Prostate gland (tissue), 2 donors: ENCODE measurements at regions not wholly inside any gene's neighbourhood (a gene's known extent, or its start where the extent isn't known, plus 50 kb on each side); places are given as distances from the start of the nearest gene placed in this dataset.

Source experiments
- DNase-seq: peaks from one replicate; pipeline ENCODE4 v3.0.0-alpha.2; 2019; ENCODE audit warnings: low spot score
- H3K27ac ChIP-seq, 2 donors: fragments of 200-600 bp; sonication (generic); 2 replicates each; pipeline ENCODE4 v1.5.1; 2017 to 2019
- H3K27me3 ChIP-seq: fragments of 200-600 bp; sonication (generic); replicated peaks from 2 replicates; pipeline ENCODE4 v1.5.1; 2019; ENCODE audit not compliant: insufficient read depth
- H3K36me3 ChIP-seq, 2 donors: fragments of 200-600 bp; sonication (generic); 1 replicate in 1 of 2; 2 replicates in 1 of 2; pipeline versions ENCODE4 v1.5.1 to v1.8.1; 2017 to 2019
- H3K4me1 ChIP-seq: fragments of 200-600 bp; sonication (generic); replicated peaks from 2 replicates; pipeline ENCODE4 v1.5.1; 2019
- H3K4me3 ChIP-seq, 2 donors: fragments of 200-600 bp; sonication (generic); 2 replicates each; pipeline ENCODE4 v1.5.1; 2017 to 2019
- H3K9me3 ChIP-seq: fragments of 200-600 bp; sonication (generic); 2 replicates; pipeline ENCODE4 v1.5.1; 2017
- CTCF ChIP-seq, 4 experiments: fragments of 200-600 bp in 2 of 4; fragments of 450-650 bp in 2 of 4; sonication (generic) in 2 of 4; IDR thresholded peaks; 1 replicate in 3 of 4; 2 replicates in 1 of 4; pipeline ENCODE4 v1.5.1; 2016 to 2019; ENCODE audit warnings: antibody characterized with exemption in 4 of 4, mild to moderate bottlenecking in 2 of 4, moderate library complexity in 2 of 4
- POLR2A ChIP-seq: fragments of 450-650 bp; IDR thresholded peaks from one replicate; pipeline ENCODE4 v1.6.1; 2016; ENCODE audit warnings: antibody characterized with exemption, mild to moderate bottlenecking
- POLR2AphosphoS5 ChIP-seq: sonication (generic); formaldehyde crosslinking; IDR thresholded peaks from one replicate; pipeline ENCODE4 v1.6.1; 2017; ENCODE audit warnings: antibody characterized with exemption
- WGBS: methylation state at CpG from one replicate; pipeline ENCODE4 v1.1.5; 2018; 5-methylcytosine and 5-hydroxymethylcytosine counted together
- intact Hi-C: fragments of 100-400 bp; cut with DNase I; formaldehyde crosslinking; loops from one replicate; pipeline ENCODE4 v1.14.2; 2022

GRCh38 chr4:178081176-178081575 lies 638.9 kb upstream of the AGA start:
- Histone ChIP-seq H3K27me3 (no peaks in the 10 kb centered on the region), H3K27ac (no peak overlapping the region), H3K9me3 (no peaks in the 10 kb centered on the region), H3K36me3 (no peaks in the 10 kb centered on the region), H3K4me1 (no peaks in the 10 kb centered on the region), H3K4me3 (no peak overlapping the region)
- 78% methylated on average over 2 of the region's 2 CpGs for WGBS
- TF ChIP-seq POLR2AphosphoS5: no peak
- no peak for TF ChIP-seq CTCF (IDR thresholded peaks at IDR 0.05)
- TF ChIP-seq POLR2A: no peak
- DNase-seq: no peak
- intact Hi-C loops: no loop called here

- Histone ChIP-seq H3K4me1 (no peaks in the 10 kb centered on the region), H3K9me3 (no peaks in the 10 kb centered on the region), H3K27ac (no peak overlapping the region), H3K27me3 (no peaks in the 10 kb centered on the region), H3K4me3 (no peak overlapping the region), H3K36me3 (no peaks in the 10 kb centered on the region)
- intact Hi-C loops: no loop called here
- DNase-seq: no peak
- TF ChIP-seq POLR2A (no peak), CTCF (IDR thresholded peaks at IDR 0.05) (no peak), POLR2AphosphoS5 (no peak)
- 75% methylated on average over 3 of the region's 3 CpGs for WGBS
These were observed 639.7 kb upstream of the AGA start for GRCh38 chr4:178081896-178082295.

- TF ChIP-seq POLR2AphosphoS5 (no peak), POLR2A (no peak), CTCF (IDR thresholded peaks at IDR 0.05) (no peak)
- no peak for DNase-seq
- H3K9me3 ChIP-seq: no peaks in the 10 kb centered on the region
- WGBS: 93% methylated on average over 1 of the region's 1 CpG
- no peak overlapping the region for H3K27ac ChIP-seq
- no peaks in the 10 kb centered on the region for H3K36me3 ChIP-seq
- no peaks in the 10 kb centered on the region for H3K27me3 ChIP-seq
- no peaks in the 10 kb centered on the region for H3K4me1 ChIP-seq
- no peak overlapping the region for H3K4me3 ChIP-seq
- intact Hi-C loops: no loop called here
These were observed 640.7 kb upstream of the AGA start for GRCh38 chr4:178082906-178083305.

GRCh38 chr4:178083968-178084367 lies 641.7 kb upstream of the AGA start:
- TF ChIP-seq POLR2AphosphoS5: no peak
- no peak for TF ChIP-seq CTCF (IDR thresholded peaks at IDR 0.05)
- TF ChIP-seq POLR2A: no peak

GRCh38 chr4:178086320-178086719 lies 644.1 kb upstream of the AGA start:
- DNase-seq: no peak
- H3K36me3 ChIP-seq: no peaks in the 10 kb centered on the region
- no peaks in the 10 kb centered on the region for H3K27me3 ChIP-seq
- 12% methylated on average over 2 of the region's 2 CpGs for WGBS
- H3K4me3 ChIP-seq: no peak overlapping the region
- intact Hi-C loops: no loop called here
- H3K9me3 ChIP-seq: no peaks in the 10 kb centered on the region
- H3K27ac ChIP-seq: no peak overlapping the region
- H3K4me1 ChIP-seq: no peaks in the 10 kb centered on the region
- TF ChIP-seq CTCF (IDR thresholded peaks at IDR 0.05): no peak
- TF ChIP-seq POLR2A: no peak
- TF ChIP-seq POLR2AphosphoS5: no peak

More at GRCh38 chr4:178083968-178084367, 641.7 kb upstream of the AGA start:
- Histone ChIP-seq H3K36me3 (no peaks in the 10 kb centered on the region), H3K4me3 (no peak overlapping the region), H3K9me3 (no peaks in the 10 kb centered on the region), H3K27me3 (no peaks in the 10 kb centered on the region), H3K4me1 (no peaks in the 10 kb centered on the region), H3K27ac (no peak overlapping the region)
- intact Hi-C loops: no loop called here
- no peak for DNase-seq
- 92% methylated on average over 5 of the region's 5 CpGs for WGBS
